ENCODE measurements at regions not wholly inside any gene's neighbourhood (a gene's known extent, or its start where the extent isn't known, plus 50 kb on each side); places are given as distances from the start of the nearest gene placed in this dataset.
A peak's percentile ranks its signal among the peaks of the same experiment; 100 is the strongest.

GRCh38 chr10:78851647-78852046 is 217.1 kb upstream of the ZMIZ1 start:
- DNase-seq (ENCODE audit: low read depth, low spot score) = no peak
- H3K27ac ChIP-seq = no peak overlapping the region

DNA sequence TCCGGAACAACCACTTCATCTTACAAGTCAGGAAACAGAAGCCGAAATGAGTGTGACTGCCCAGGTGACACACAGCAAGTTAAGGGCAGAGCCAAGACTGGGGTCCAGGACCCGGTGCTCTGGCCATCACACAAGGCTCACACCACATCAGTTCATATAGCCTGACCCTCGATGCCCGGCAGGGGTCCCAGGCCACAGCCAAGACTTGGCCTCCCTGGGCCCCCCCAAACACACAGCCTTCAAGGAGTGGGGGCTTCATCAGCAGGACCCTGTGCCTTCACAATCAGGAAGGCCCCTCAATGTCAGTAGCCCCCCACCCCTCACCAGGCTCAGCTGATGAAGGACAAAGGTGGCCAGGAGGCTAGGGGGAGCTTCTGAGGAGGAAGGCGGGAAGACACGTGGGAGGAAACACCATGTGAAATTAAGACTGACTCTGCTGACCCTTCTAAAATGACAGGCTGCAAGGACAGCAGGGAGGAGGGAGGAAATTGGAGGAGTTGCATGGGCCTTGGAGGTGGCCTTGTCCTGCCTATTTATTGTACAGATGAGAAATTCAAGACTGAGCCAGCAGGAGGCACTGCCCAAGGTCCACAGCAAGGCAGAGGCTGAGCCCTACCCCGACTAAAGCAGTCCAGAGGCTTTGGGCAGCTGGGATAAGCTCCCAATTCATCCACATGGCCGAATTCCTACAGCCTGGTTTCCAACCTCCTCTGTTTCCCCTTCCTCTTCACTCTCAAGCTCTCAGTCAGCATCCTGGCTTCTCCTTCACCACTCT is 216.1 kb upstream of the ZMIZ1 start:
- no peak for DNase-seq (ENCODE audit: low read depth, low spot score)
- H3K27ac ChIP-seq = no peak overlapping the region

DNA sequence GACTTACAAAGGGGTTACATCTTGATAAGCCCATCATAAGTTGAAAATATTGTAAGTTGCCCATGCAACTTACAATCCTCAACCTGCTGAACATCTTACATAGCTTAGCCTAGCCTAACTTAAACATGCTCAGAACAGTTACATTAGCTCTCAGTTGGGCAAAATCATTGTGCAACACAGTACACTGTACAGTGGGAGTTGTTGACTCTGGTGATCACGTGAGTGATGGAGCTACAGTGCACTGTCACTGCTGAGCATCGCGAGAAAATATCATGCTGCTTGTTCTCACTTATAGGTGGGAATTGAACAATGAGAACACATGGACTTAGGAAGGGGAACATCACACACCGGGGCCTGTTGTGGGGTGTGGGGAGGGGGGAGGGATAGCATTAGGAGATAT is 214.9 kb upstream of the ZMIZ1 start:
- no peak overlapping the region for H3K27ac ChIP-seq
- DNase-seq (ENCODE audit: low read depth, low spot score) = no peak

GRCh38 chr10:78856421-78856820 is 212.3 kb upstream of the ZMIZ1 start:
- H3K27ac ChIP-seq = no peak overlapping the region
- no peak for DNase-seq (ENCODE audit: low read depth, low spot score)

DNA sequence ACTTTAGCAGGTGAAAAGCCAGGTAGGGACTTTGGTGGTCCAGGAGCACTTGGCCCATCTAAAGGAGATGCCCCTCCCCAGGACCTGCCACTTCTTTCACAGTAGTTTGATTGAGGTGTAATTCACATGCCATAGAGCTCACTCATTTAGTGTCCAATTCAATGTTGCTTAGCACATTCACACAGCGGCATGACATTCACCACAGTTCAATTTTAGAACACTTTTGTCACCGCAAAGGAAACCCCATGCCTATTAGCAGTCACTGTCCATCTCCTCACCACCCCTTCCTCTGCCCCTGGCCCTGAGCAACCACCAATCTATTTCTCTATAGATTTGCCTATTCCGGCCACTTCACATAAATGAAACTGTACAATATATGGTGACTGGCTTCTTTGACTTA is 211.6 kb upstream of the ZMIZ1 start:
- H3K27ac ChIP-seq = no peak overlapping the region
- DNase-seq (ENCODE audit: low read depth, low spot score) = no peak

- no peak for DNase-seq (ENCODE audit: low read depth, low spot score)
- H3K27ac ChIP-seq = no peak overlapping the region
These were observed 209.5 kb upstream of the ZMIZ1 start for GRCh38 chr10:78859266-78859665.

DNA sequence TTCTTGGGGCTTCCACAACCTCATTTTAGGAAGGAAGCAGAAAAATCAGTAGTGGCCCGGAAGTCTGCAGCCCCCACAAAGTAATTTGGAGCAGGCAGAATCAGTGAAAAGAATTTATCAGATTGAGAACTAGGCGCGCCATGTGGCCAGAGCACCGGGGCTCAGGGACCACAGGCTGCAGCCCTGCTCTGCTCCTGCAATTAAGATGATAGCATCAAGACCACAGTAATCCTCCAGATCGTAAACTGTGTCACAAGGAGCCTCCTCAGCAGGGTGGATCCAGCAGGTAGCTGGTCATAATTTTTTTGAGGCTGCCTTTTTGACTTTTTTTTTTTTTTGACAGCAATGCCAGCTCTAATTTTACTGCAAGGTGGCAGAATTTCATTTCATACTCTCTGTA is 209.0 kb upstream of the ZMIZ1 start:
- H3K27ac ChIP-seq = no peak overlapping the region
- DNase-seq (ENCODE audit: low read depth, low spot score) = no peak

DNA sequence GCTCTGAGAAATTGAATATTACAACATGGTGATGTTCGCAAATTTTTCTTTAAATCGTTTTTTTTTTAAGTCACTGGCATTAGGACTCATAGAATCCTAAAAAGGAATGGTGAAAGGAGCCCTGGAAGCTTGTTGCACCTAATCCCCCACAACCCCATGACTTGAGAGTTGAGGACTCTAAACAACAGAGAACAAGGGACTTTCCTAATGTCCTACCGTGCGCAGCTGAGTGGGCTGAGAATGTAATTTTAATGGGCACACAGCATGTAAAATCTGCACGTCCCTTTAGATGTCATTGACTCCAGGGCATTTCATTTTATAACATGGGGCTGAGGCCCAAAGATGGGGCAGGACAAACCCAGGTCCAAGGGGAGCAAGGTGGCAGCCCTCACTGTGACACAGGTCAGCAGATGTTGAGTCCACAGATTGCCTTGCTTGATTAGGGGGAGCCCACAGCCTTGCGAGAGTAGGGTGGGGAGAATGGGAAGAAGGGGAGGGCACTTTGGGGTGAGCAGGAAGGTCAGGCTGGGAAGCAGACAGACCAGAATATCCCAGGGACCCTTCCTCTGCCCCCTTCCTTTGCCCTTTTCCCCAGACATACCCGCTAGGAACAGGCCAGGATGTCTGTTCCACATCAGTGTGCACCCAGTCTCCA is 208.4 kb upstream of the ZMIZ1 start:
- H3K27ac ChIP-seq = no peak overlapping the region
- no peak for DNase-seq (ENCODE audit: low read depth, low spot score)

GRCh38 chr10:78861529-78862327 is 207.0 kb upstream of the ZMIZ1 start:
- H3K27ac ChIP-seq = peak overlapping the region; percentile 37
- DNase-seq (ENCODE audit: low read depth, low spot score) = no peak

DNA sequence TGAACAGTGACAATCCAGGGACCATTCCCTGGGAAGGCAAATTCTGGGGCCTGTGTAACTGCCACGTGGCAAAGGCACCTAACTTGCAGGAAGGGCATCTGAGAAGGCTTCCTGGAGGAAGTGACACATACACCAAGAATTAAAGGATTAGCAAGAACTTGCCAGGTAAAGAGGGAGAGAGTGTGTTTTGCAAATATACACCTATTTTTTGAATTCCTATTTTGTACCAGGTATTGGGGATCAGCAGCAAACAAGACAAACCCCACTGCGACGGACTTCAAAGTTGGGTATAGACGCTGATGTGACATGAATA is 206.5 kb upstream of the ZMIZ1 start:
- no peak for DNase-seq (ENCODE audit: low read depth, low spot score)
- peak overlapping the region; percentile 37 for H3K27ac ChIP-seq

DNA sequence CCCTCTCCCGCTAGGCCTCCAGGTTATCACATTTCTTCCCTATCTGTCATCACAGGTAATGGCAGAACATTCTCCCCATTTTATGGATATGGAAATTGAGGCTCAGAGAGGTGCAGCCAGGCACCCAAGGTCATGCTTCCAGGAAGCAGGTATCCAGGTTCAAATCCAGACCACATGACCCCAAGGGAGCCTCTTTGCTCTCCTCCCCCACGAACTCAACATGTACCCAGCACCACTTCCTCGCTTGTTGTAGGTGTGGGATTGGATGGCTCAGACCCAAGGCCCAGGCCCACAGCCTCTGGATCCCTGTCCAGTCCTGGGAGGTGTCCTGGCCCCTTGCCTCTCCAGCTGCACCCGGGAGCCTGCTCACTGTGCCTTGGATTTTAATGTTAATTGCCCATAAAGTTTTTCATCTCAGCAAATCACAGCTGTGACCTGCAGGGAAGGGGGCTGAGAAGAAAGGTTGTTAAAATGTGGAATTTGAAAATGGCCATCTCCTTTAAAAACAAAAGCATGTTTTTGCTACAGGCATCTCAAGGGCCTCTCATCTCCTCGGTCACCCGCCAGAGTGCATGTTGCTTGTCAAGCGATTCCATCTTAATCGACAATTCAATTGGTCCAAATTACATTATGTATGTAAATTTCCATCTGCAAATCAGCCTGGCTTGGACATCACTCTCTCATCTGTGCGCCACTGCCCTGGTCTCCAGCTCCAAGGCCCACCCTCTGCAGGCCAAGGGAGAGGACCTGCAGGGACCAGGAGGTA is 205.4 kb upstream of the ZMIZ1 start:
- no peak overlapping the region for H3K27ac ChIP-seq
- DNase-seq (ENCODE audit: low read depth, low spot score) = no peak

DNA sequence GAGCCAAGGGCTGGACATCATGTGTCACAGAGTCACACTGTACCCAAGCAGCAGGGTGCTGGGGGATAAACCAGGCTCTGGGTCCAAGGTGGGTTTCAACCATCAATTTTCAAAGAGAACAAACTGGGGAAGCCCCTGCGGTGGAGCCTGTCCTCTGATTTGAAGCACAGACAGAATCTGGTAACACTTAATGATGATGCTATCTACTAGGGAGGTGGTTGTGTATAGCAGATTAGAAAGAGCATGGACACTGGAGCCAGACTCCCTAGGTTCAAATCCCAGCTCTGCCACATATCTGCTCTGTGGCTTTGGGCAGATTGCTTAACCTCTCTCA is 204.9 kb upstream of the ZMIZ1 start:
- H3K27ac ChIP-seq = no peak overlapping the region
- DNase-seq (ENCODE audit: low read depth, low spot score) = no peak

DNA sequence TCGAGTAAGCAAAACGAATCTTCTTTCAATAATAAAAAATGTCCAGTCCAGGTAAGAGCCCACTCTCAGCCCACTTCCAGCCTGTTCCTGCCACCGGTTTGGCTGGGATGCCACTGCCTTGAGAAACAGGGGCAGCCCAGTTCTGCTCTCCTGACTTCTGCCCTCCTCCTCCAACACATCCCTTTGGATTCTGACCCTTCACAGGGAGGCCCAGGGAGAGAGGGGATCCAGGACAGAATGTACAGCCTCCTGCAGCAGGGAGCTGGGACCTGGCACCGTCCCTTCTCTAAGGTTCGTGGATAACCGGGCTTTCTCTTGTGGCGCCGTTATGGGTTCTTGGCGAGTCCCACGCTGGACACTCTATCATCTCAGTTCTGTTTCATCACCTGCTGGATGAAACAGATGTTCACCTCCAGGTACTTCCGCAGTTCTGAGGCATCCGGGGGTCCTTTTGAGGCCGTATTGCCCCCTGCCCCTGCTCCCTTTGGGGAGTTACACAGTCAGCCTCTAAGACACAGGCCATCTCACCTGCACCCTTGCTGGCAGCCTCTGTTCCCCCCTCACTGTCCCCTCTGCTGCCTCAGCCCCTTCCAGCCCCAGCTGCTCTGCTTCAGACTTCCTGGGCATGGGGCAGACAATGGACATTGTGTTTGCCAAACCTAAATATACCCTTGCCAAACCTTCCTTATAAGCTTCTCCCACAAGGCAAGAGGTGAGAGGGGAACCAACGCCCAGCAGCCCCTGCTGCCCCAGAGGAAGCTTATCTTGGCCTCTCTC is 203.8 kb upstream of the ZMIZ1 start:
- no peak for DNase-seq (ENCODE audit: low read depth, low spot score)
- H3K27ac ChIP-seq = no peak overlapping the region

DNA sequence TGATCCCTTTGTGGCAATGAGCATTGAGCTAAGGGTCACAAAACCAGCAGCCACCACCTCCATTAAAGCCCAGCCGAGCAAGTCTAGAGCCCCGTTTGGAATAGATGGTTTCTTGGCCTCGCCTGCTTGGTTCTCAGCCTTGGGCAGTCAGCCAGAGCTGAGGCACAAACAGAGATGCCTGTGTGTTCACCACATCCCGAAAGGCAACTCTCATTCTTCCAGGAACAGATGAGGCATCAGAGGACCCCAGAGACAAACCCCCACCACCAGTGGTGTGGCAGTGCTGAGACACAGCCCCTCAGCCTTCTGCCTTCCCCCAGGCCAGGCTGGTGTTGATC is 203.3 kb upstream of the ZMIZ1 start:
- DNase-seq (ENCODE audit: low read depth, low spot score) = no peak
- H3K27ac ChIP-seq = no peak overlapping the region

DNA sequence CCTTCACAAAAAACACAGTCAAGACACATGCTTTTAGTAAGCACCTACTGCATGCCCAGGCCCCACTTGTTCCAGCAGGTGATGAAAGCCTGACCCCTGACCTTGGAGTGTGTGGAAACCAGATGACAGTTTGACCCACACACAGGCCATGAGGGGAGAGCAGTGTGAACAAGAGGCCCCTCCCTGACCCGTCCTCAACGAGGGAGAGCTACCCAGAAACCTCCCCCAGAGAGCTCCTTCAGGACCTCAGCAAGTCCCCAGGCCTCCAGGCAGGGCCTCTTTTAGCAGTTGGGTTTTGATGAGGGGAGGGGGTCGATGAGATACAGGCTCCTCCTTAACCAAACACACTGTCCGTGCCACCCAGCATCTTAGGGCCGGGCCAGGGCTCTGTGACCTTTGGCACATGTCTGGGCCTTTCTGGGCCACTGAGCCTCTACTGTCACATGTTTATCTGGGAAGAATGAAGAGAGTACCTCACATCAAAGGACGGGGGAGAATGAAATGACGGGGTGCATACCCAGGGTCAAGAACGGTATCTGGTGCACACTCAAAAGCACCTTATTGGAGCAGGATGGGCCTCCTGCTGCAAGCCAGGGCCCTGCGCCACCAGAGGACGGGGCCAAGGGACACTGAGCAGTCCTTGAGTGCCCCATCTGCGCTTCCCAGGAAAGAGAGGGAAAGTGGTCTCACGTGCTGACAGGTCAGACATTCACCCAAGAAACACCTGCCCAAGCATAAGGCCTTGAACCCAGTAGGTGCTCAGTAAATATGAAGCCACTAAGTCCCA is 202.6 kb upstream of the ZMIZ1 start:
- no peak for DNase-seq (ENCODE audit: low read depth, low spot score)
- no peak overlapping the region for H3K27ac ChIP-seq

- H3K27ac ChIP-seq = no peak overlapping the region
- no peak for DNase-seq (ENCODE audit: low read depth, low spot score)
These were observed 201.8 kb upstream of the ZMIZ1 start for GRCh38 chr10:78866731-78867554.

GRCh38 chr10:78867555-78867939 is 201.2 kb upstream of the ZMIZ1 start:
- DNase-seq (ENCODE audit: low read depth, low spot score) = no peak
- no peak overlapping the region for H3K27ac ChIP-seq

DNA sequence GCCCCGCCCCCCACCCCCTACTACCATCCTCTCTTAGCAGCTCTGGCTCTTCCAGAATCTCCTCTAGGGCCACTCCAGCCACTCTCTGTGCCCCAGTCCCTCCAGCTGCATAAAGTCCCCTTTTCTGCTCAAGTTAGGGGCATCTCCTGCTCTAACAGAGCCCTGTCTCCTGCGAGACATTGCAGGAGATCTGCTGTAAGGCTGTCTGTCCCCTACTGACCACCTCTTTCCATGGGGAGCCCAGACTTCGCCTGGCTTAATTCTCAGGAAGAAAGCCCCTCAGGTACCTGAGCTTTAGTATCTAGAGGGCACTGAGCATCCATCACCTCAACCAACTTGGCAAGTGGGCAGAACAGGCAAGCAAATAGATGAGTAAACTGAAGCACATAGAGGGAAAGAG is 200.7 kb upstream of the ZMIZ1 start:
- DNase-seq (ENCODE audit: low read depth, low spot score) = no peak
- H3K27ac ChIP-seq = no peak overlapping the region

DNA sequence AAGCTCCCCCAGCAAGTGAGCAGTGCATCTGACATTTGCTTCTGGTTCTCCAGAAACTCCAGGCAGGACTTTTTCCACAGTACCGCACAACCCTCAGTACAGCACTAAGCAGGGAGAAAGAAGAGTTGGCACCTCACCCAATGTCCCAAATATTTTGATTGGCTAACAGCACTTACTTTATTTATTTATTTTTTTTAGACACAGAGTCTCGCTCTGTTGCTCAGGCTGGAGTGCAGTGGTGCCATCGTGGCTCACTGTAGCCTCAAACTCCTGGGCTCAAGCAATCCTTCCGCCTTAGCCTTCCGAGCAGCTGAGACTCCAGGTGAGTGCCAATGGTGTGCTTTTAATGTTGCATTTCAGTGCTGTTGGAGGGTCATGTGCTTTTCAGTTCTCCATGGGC is 200.3 kb upstream of the ZMIZ1 start:
- DNase-seq (ENCODE audit: low read depth, low spot score) = no peak
- no peak overlapping the region for H3K27ac ChIP-seq
